Adrenal gland (tissue), 9 donors: ENCODE measurements at regions not wholly inside any gene's neighbourhood (a gene's known extent, or its start where the extent isn't known, plus 50 kb on each side); places are given as distances from the start of the nearest gene placed in this dataset.

Source experiments
- DNase-seq, 7 donors: peaks; one replicate each; pipeline ENCODE4 v3.0.0-alpha.2; 2019 to 2020
- H3K27ac ChIP-seq, 5 donors: fragments of 200-600 bp; sonication (generic) in 4 of 5; 1 replicate in 3 of 5; 2 replicates in 2 of 5; pipeline versions ENCODE4 v1.5.1 to v1.8.0; 2016 to 2020; ENCODE audit warnings: mild to moderate bottlenecking in 1 of 5
- H3K27me3 ChIP-seq: fragments of 200-600 bp; 2 replicates; pipeline ENCODE4 v1.8.0; 2021
- H3K36me3 ChIP-seq, 2 donors: fragments of 200-600 bp; replicated peaks in 1 of 2; 1 replicate in 1 of 2; 2 replicates in 1 of 2; pipeline versions ENCODE4 v1.5.1 to v1.8.0; 2018 to 2022
- H3K4me1 ChIP-seq, 2 donors: fragments of 200-600 bp; replicated peaks in 1 of 2; 1 replicate in 1 of 2; 2 replicates in 1 of 2; pipeline versions ENCODE4 v1.5.1 to v1.8.0; 2018 to 2021
- H3K4me3 ChIP-seq, 4 donors: fragments of 200-600 bp; sonication (generic) in 3 of 4; one replicate each; pipeline ENCODE4 v1.5.1; 2016 to 2018
- H3K9me3 ChIP-seq, 3 donors: fragments of 200-600 bp; sonication (generic) in 1 of 3; replicated peaks in 1 of 3; 1 replicate in 2 of 3; 2 replicates in 1 of 3; pipeline versions ENCODE4 v1.5.1 to v1.8.0; 2016 to 2021
- POLR2A ChIP-seq, 2 donors: fragments of 450-650 bp; IDR thresholded peaks; one replicate each; pipeline ENCODE4 v1.6.1; 2017; ENCODE audit warnings: antibody characterized with exemption in 2 of 2, mild to moderate bottlenecking in 2 of 2, moderate library complexity in 1 of 2
- WGBS, 4 donors: extraction: QIAGEN DNeasy Blood & Tissue Kit in 2 of 4; methylation state at CpG; one replicate each; pipeline versions ENCODE4 v1.1.5 to v1.1.7; 2013 to 2017; 5-methylcytosine and 5-hydroxymethylcytosine counted together
- intact Hi-C, 2 donors: fragments of 100-400 bp; cut with DNase I; formaldehyde crosslinking; loops; one replicate each; pipeline versions ENCODE4 v1.14.1 to v1.15.0; 2022 to 2023
- TF ChIP-seq, protein P1 (sequence below), 6 experiments: fragments of 450-650 bp in 4 of 6; fragments of 200-600 bp in 2 of 6; sonication (generic) in 1 of 6; IDR thresholded peaks; 1 replicate in 5 of 6; 2 replicates in 1 of 6; pipeline versions ENCODE4 v1.5.1 to v1.8.0; 2016 to 2021; ENCODE audit warnings: antibody characterized with exemption in 6 of 6, mild to moderate bottlenecking in 2 of 6, moderate library complexity in 1 of 6
- donor health status: healthy with polysubstance abuse.
- donor health status: Bipolar disorder and iron deficiency.
- donor health status: DM: yes; HTN: yes; CAD: no.
- donor health status: DM: no; HTN: no; CAD: no.
- donor health status: DM: no; HTN: no; CAD: no.

DNA sequence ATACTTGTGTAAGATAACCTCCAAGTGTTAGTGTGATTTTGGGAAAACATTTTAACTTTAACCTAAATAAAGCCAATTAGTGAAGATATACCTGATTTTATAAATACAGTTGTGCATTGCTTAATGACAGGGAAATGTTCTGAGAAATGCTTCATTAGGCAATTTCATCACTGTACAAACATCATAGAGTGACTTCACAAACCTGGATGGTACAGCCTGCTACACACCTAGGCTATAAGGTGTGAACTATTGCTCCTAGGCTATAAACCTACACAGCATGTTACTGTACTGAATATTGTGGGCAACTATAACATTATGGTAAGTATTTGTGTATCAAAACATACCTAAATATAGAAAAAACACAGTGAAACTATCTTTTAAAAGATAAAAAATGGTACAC is 166.8 kb upstream of the TARS1 start:
- H3K36me3 ChIP-seq, result no peaks in the 10 kb centered on the region
- TF ChIP-seq, protein P1, sequence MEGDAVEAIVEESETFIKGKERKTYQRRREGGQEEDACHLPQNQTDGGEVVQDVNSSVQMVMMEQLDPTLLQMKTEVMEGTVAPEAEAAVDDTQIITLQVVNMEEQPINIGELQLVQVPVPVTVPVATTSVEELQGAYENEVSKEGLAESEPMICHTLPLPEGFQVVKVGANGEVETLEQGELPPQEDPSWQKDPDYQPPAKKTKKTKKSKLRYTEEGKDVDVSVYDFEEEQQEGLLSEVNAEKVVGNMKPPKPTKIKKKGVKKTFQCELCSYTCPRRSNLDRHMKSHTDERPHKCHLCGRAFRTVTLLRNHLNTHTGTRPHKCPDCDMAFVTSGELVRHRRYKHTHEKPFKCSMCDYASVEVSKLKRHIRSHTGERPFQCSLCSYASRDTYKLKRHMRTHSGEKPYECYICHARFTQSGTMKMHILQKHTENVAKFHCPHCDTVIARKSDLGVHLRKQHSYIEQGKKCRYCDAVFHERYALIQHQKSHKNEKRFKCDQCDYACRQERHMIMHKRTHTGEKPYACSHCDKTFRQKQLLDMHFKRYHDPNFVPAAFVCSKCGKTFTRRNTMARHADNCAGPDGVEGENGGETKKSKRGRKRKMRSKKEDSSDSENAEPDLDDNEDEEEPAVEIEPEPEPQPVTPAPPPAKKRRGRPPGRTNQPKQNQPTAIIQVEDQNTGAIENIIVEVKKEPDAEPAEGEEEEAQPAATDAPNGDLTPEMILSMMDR (IDR thresholded peaks at IDR 0.05), result no peak
- no peak for TF ChIP-seq POLR2A (IDR thresholded peaks at IDR 0.05)
- no peaks in the 10 kb centered on the region for H3K9me3 ChIP-seq
- H3K4me1 ChIP-seq, result peaks cover 0 to 9% of the 10 kb centered on the region in 2 donors
- no peak for DNase-seq
- no peak overlapping the region for H3K27ac ChIP-seq
- H3K4me3 ChIP-seq, result no peak overlapping the region
- intact Hi-C loops, result no loop called here
- H3K27me3 ChIP-seq, result no peaks in the 10 kb centered on the region

DNA sequence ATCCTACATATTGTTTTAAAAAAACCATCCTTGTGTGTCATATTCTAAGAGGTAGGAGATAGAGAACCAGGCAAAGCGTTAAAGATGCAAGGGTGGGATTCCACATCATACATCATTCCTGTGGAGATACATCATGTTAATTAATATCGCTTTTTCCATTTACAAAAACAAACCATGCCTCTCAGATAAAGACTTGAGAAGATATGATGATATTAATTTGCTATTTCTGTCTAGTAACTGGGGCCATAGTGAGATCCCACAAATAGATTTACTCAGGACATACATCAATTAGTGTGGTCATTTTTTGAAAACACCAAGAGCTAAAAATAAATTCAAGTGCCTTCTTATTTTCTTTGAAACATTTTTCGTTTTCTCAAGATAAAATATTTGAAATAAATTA is 165.4 kb upstream of the TARS1 start:
- no peak for DNase-seq
- Histone ChIP-seq H3K36me3 (no peaks in the 10 kb centered on the region), H3K4me3 (no peak overlapping the region), H3K9me3 (no peaks in the 10 kb centered on the region), H3K4me1 (peaks cover 0 to 9% of the 10 kb centered on the region in 2 donors), H3K27me3 (no peaks in the 10 kb centered on the region), H3K27ac (no peak overlapping the region)
- intact Hi-C loops, result no loop called here
- 53 to 67% (median 62%) methylated on average over 3 of the region's 3 CpGs for WGBS, 4 donors
- no peak for TF ChIP-seq POLR2A (IDR thresholded peaks at IDR 0.05)
- TF ChIP-seq, protein P1 (IDR thresholded peaks at IDR 0.05), result no peak

DNA sequence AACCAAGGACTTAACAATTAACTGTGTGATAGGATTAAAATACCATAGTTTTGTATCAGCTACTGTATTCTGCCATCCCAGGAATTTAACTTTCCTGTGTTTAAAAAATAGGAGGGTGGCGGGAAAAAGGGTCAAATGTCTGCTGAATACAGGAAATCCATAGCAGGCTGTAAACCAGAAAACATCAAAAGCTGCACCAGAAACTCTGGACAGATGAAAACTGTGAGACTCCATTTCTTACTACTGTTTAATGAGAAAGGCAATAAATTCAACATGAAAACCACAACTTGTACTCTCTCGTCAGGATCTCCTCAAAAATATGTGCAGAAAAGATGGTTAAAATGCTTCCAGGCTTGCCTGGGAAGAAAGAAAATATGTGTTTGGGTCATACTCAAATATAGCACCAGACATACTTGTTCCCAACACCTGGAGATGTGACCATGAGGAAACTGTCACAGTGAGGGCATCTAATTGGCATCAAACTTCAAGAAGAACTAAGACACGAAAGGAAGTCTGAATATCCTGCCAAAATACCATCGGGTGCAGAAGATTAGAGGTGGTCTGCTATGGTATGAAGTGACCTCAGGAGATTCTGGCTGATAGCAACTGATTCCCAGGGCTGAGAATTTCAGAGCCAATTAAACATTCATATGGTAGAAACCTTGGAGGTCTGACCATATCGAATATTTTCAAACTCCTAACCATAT is 164.7 kb upstream of the TARS1 start:
- H3K36me3 ChIP-seq, result no peaks in the 10 kb centered on the region
- H3K27ac ChIP-seq, result no peak overlapping the region
- no peaks in the 10 kb centered on the region for H3K27me3 ChIP-seq
- DNase-seq, result no peak
- 62 to 73% (median 65%) methylated on average over 5 of the region's 5 CpGs for WGBS, 4 donors
- TF ChIP-seq, protein P1 (IDR thresholded peaks at IDR 0.05), result no peak
- TF ChIP-seq POLR2A (IDR thresholded peaks at IDR 0.05), result no peak
- no peak overlapping the region for H3K4me3 ChIP-seq
- peaks cover 0 to 14% of the 10 kb centered on the region in 2 donors for H3K4me1 ChIP-seq
- intact Hi-C loops, result no loop called here
- no peaks in the 10 kb centered on the region for H3K9me3 ChIP-seq

DNA sequence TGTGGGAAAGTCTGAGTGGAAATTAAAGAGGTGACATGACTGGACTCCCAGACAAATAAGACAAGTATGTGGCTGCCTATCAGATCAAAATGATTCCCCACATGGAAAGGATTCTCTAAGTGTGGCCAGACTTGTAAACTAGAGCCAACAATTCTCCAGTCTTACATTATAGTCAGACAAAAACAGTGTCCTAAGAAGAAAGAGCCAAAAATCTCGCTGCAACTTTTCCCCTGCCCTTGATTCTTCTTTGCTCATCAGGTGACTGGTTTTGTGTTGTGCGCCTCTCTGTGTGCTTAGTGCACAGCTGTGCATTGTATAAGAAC is 164.2 kb upstream of the TARS1 start:
- Histone ChIP-seq H3K27me3 (no peaks in the 10 kb centered on the region), H3K27ac (no peak overlapping the region), H3K36me3 (no peaks in the 10 kb centered on the region), H3K4me3 (no peak overlapping the region), H3K9me3 (no peaks in the 10 kb centered on the region), H3K4me1 (peaks cover 2 to 19% of the 10 kb centered on the region in 2 donors)
- WGBS, 4 donors, result 76 to 91% (median 81%) methylated on average over 2 of the region's 2 CpGs
- TF ChIP-seq POLR2A (IDR thresholded peaks at IDR 0.05), result no peak
- TF ChIP-seq, protein P1 (IDR thresholded peaks at IDR 0.05), result no peak
- DNase-seq, result no peak
- intact Hi-C loops, result no loop called here
